Occipital lobe (tissue), 1 donor: ENCODE measurements at regions not wholly inside any gene's neighbourhood (a gene's known extent, or its start where the extent isn't known, plus 50 kb on each side); places are given as distances from the start of the nearest gene placed in this dataset.
"Not testable (repeated sequence)": the region's sequence is repeated elsewhere in the genome, so short reads cannot be mapped to it uniquely, and the experiment has no call there.

Experiments
- DNase-seq: peaks from one replicate; lab custom pipeline; 2025; lab: John Stamatoyannopoulos, UW

DNA sequence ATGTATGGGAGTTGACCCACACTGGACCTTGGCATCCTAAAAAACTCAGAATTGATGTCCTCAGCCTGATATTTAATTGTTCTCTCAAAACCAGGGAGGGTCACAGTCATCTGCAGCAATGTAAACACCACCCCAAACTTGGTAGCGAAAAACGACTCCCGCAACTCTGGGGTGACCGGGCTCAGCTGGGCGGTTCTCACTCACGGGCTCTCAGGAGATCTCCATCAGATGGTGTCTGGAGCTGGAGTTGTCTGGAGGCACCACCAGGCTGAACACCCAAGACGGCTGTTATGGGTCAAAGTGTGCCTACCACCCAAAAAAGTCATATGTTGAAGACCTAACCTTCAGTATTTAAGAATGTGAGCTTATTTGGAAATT is 50.9 kb upstream of the NXT1 start:
- DNase-seq, result no peak

DNA sequence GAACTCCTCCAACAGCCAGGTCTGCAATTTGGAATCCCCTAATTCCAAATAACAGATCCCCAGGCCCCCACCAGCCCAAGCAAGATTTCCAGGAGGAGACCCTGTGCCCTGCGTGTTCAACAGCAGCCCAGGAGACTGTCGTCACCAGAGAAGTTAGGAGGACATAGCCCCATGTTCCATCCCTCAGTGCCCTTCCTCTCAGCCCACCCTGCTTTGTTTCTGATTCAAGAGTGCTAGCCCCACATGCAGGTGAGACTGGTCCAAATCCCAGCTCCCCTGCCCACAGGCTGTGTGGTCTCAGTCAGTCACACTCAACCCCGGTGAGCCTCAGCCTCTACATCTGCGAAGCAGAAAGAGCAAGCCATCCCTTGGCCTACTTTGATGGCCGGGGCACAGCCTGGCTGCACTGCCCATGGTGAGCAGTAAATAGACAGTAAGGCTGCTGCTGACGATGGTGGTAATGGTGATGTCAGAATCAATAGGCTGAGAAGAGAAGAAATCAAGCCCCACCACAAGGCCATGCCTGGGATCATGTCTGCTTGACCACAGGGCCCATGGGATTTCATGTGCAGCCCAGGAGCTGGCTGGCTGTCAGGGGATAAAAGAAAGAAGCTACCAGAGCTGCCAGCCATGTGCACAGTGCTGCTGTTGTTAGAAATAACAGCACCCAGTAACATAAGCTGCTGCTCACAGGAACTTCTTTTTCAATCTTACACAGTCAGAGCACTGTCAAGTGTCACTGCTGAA is 51.5 kb upstream of the NXT1 start:
- no peak for DNase-seq

DNA sequence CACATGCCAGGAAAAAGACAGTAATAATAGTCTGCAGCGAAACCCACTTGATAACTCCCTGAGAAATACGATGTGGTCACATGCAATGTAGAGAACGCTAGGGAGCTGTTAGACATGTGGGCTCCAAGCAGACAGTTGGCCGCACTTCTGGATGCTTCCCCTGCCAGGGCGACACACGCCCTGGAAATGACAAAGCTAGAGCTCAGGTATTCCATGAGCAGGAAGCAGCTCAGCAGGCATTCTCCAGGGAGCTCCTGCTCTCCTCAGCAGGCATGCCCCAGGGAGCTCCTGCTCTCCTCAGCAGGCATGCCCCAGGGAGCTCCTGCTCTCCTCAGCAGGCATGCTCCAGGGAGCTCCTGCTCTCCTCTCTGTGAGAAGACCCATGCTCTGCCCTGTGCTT is 52.4 kb upstream of the NXT1 start:
- no peak for DNase-seq

DNA sequence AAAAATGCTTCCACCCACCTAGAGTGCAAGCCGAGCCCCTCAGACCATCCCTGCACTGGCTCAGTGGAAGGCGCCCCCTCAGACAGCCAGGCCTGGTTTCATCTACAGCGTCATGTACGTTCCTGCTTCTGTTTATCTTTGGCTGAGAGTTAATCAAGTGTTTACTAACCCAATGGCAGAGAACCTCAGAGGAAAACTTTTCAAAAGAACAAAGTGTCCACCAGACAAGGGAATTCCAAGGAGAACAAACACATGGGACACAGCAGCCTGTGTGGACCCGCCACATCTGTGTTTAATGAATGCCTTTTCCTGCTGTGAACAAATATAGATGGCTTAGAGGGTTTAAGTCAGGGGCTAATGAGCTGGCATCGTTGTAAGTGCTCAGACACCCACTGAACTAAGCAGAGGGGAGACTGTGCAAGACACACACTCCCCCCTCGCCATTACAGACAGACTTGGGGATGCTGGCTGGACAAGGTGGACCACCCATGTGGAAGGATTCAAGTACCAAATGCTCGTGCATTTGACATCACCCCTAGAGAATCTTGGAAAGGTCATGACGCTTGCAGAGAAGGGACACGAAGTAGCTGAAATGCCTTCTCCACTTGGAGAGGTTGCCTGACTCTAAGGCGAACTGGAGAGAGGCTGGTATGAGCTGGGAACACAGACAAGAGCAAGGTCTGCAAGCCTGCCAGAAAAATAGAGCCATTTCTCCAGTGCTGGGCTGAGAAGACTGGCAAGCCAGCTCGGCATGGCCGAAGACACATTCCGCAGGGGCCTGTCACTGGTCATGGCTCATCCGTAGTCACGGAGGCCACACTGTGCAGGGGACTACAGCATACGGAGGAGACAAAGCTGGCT is 53.5 kb upstream of the NXT1 start:
- DNase-seq, result no peak

DNA sequence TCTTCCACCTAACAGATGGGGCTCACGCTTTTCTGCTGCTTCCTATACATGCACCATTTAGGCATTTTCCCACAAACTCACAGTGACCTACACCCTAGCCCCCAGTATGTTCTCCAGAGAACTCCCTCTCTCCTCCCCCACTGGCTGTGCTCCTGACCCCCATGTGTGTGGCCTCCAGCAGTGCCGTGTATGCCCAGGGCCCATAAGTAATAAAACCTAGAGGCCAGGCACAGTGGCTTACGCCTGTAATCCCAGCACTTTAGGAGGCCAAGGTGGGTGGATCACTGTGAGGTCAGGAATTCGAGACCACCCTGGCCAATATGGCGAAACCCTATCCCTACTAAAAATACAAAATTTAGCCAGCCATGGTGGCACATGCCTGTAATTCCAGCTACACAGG is 54.7 kb upstream of the NXT1 start:
- no peak for DNase-seq

DNA sequence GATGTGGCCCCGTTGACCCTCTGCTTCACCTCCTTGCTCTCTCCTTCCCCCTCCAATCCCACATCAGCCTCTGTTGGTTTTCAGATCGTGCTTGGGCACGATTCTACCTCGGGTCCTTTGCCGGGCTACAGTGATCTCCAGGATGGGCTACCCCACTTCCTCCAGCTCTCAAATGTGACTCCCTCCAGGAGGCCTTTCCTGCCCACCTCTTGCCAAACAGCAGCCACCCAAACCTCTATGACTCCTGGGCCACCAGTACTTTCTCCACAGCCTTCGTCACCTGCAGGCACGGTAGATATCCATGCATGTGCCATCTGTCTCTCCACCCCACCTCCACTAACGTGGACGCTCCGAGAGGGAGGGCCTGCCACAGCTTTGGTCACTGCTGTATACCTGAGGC is 55.9 kb upstream of the NXT1 start:
- DNase-seq, result no peak

DNA sequence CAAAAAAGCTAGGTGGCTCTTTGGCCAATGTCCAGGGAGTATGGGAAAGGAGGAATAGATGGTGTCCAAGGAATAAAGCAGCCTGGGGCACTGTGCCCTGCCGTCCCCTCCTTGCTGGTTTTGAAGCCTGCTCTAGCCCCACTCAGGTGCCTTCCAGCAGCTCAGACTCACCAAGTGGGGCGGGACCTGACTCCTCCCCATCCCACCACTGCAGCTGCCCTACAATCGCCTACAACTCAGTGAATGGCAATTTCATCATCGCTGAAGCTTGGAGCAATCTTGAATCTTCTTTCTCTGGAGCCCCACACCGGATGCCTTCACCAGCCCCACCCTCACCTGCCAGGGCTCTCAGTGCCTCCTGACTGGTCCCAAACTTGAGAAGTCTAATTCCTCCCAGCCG is 56.4 kb upstream of the NXT1 start:
- DNase-seq, result no peak

DNA sequence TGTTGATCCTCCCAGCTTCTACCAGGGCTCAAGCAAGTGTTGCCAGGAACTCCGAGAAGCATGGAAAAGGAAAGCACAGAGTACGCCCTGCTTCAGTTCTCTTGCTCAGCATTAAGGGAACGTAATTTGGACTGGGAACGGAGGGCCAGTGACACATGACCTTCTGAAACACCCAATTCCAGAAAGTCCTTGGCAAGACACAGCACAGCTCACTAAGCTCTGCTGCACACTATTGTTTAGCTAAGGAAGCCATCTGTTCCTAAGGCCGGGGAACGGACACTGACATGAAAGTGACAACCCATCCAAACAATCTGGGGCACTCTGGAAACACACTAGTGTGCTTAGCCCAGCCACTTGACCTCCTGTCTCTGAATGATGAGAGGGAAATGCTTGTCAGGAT is 56.9 kb upstream of the NXT1 start:
- no peak for DNase-seq

DNA sequence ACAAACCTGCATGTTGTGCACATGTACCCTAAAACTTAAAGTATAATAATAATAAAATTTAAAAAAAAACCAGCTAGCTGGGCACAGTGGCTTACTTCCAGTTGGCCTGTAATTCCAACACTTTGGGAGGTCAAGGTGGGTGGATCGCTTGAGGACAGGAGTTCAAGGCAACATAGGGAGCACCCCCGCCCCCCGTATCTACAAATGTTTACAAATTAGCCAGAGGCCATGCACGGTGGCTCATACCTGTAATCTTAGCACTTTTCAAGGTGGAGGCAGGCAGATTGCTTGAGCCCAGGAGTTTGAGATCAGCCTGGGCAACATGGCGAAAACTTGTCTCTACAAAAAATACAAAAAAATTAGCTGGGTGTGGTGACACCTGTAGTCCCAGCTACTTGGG is 58.3 kb upstream of the NXT1 start:
- DNase-seq, result not testable (repeated sequence)

DNA sequence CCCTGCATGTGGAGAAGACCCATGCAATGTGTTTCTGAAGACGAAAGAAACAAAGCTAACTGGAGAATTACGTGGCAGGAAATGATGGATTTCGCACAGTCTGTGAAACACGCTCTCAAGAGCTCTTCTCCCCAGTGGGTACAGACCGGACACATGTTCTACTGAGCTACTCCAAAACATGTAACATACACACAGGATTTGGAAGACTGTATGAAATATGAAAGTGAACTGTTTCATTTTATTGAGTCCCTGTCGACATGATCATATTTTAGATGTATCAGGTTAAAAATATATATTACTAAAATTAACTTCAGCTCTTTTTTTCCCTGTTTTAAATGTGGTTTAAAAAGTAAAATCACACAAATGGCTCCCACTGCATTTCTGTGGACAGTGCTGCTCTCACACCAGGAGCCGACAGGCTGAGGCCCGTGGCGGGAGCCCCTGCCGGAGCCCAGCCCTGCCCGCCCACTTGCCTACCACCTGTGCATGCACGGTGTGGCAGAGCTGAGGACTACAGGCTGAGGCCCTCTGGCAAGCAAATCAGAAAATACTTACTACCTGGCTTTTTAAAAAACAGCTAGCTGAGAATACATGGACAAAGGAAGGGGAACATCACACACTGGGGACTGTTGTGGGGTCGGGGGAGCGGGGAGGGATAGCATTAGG is 58.9 kb upstream of the NXT1 start:
- no peak for DNase-seq

DNA sequence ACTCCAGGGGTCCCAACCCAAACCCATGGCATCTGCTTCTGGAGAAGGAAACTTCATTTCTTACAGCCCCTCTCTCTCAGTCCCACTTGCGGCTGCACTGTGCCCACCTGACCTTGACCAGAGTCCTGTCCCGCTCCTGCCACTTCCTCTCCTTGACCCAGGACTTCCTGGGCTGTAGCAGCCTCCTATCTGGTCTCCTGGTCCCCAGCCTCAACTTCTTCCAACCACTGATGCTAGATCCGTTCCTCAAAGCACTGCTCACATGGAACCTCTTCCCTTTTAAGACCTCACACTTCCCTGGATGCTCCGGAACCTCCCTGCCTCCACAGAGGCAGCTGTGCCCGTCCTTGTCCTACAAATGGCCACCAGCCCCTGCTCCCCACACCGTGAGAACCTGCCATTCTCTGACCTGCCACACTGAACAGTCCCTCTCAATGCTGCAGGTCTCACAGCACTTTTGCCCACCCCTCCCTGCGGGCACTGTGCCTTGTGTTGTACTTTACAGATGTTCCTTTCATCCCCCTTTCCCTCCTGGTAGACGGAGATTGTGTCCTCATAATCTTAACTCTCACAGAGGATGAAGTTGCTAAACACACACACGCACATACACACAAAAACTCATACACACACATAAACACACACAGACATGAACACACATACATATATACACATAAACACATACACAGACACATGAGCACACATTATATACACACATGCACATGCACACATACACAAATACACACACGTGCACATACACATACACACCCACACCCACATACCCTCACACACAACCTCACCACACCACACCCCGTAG is 59.6 kb upstream of the NXT1 start:
- no peak for DNase-seq

DNA sequence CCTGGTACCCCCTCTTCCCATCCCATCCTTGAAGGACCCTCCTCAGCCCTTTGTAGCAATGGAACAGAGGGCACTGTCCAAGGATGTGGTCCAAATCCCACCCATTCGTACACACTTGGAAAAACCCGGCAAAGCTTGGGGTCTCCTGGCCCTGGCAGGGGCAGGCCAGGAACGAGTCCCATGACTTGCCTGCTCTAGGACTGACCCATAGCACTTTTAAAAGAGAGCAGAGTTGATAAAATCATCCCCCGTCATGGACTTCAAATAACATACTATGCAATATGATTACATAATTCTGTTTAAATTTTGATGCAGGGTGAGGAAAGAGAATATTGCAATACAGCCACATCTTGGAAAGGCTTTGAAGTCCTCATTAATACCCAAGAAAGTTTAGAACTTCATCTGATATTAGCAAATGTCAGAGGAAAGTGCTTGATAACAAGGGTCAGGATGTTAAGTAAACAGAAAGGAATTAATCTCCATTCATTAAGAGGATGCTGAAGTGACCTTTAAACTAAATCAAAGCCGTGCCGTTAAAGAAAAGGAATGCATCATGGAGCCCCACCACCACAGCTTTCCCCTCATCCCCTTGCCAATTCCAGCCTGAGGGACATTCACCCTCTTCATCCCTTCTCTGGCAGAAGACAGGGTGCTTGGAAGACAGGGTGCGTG is 60.7 kb upstream of the NXT1 start:
- no peak for DNase-seq

DNA sequence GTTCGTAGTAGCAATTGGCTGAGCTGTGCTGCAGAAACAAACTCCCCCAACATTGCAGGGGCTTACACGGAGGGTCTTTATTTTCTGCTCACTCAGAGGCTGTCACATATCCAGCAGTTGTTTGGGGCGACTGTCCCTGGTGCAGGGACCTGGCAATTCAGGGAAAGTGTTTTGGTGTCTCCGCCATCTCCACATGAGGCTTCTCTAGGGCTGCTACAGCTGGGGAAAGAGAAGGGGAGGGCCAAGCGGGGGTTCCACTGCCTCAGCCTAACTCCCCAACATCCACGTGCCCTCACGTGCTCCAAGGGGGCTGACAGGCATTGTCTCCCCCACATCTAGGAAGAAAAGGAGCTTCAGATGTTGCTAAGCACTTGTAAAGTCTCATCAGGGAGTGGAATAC is 61.3 kb upstream of the NXT1 start:
- DNase-seq, result no peak

DNA sequence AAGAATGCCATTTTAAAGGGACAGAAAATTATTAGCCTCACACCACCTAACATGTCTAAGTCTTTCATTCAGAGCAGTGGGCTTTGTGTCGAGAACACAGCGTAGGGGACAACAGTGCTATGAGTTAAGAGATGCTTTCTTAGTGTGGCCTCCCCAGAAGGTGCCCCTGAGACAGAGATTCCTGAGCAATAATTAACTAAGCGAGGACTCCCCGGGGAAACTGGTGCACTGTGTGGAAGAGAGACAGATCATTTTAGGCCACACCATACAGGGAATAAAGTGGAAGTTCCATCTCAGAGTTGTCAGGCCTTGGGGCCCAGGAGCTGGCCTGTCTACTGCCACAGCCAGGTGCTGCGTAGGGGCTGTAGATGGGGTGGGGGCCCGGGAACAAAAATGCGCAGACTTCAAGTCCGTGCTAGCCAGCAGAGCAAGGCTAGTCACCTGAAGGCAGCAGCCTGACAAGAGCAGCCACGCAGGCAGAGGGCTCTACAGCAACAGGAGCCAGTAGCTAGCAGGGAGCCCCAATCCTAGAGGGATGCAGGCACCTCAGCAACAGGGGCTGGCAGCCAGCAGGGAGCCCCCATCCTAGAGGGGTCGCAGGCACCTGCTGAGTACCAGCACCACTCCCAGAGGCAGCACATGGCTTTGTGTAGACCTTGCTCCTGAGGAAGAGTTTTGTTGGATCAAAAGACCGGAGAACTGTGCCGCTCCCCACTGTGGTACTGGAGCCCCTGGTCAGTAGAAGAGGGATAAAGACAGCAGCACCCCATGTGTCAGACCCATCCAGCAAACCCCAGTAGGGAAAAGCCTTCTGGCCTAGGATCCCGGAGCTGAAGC is 63.0 kb upstream of the NXT1 start:
- DNase-seq, result no peak

DNA sequence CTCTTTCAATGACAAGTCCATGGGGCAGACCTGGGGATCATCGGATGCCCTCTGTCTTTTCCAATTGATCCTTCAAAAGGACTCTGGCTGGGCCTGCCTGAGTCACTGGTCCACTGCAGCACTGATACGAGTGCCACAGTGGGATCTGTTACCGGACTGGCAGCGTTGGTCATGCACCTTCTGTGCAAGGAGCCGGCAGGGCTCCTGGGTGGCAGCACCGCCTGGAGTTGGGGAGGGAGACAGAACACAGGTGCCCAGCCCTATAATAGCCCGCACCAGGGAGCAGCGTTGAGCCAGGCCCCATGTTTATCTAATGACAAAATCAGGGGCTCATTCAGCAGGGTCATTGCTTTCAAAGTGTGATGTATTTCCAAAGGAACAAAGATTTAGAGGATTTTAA is 64.2 kb upstream of the NXT1 start:
- no peak for DNase-seq

DNA sequence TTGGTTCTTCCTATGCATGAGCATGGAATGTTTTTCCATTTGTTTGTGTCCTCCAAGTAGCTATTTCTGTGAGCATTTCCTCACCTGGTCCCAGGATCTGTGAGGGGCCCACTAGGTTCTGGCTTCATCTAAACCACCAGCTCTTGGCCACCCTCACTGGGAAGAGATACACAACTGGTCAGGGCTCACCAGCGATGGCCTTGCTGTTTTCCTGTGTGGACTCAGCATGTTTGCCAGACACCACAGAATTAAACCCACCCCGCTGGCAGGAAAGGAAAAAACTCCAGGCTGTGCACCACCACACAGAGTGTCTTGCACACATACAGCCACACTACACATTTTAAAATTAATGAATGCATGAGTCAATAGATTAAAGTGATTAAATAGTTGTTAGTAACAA is 65.1 kb upstream of the NXT1 start:
- DNase-seq, result no peak

DNA sequence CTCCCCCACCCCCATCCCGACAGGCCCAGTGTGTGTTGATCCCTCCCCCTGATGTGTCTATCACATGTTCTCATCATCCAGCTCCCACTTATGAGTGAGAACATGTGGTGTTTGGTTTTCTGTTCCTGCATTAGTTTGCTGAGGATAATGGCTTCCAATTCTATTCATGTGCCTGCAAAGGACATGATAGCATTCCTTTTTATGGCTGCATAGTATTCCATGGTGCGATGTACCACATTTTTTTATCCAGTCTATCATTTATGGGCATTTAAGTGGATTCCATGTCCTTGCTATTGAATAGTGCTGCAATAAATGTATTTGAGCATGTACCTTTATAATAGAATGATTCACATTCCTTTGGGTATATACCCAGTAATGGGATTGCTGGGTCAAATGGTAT is 66.6 kb upstream of the NXT1 start:
- DNase-seq, result no peak

DNA sequence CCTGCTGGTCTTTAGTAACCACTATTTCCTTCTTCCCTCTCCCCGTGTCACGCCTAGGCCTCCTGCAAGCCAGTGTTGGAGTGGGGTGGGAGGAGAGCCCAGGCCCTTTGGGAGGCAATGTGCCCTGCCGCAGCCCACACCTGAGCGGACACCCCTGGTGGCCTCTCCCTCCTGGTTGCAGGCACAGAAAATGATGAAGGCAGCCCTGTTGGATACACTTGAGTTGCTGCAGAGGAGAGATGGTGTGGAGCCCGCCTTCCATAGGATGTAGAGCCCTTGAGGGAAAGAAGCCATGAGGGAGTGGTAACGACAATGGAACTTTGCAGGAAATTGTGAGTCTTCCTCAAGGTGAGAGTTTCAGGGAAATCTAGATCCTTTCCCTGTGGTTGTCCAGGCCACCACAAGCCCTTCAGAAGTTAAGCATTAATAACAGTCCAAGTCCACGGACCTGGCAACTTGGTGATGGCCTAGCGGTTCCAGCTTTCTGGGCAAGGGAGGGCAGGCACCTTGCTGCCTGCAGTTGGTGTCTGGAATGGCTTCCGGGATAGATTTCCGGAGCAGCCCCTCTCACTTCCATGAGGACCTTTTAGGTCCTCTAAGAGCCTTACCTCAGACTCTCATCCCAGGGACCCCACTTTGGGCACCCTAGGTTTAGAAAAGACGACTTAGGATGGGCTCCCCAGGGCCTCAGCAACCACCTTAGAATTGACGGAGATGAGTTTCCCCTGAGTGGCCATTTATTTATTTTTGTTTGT is 67.3 kb upstream of the NXT1 start:
- no peak for DNase-seq

DNA sequence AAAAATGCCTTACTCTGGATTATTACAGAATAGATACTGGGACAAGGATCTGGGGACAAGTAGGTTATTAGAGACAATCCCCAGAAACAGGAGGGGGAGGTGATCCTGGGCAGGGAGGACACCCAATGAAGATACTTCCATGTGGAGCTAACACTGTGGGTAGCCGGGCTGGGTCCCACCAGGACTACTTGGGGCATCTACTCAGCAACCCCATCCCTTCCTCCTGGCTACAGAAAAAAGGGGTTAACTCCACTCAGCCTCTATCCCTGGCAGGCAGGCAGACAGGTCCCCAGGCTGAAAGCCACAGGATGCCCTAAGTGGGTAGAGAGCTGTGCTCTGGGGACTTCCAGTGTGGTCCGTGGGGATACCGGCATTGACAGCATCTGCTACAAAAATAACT is 68.0 kb upstream of the NXT1 start:
- DNase-seq, result no peak

DNA sequence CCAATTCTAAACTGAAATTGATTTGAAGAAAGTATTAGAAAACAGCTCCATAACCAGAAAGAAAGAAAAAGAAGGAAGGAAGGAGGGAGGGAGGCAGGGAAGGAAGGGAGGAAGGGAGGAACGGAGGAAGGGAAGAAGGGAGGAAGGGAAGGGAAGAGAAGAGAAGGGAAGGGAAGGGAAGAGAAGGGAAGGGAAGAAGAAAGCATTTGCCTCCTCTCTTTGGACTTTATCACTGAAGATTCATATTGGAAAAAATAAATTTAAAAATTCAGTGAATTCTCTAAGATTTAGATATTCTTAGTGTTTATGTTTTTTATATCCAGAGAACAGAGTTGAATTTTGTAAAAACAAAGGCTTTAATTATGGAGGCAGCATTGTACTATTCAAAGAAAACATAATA is 68.5 kb upstream of the NXT1 start:
- no peak for DNase-seq
